Keratinocyte (primary cell): ENCODE measurements at regions not wholly inside any gene's neighbourhood (a gene's known extent, or its start where the extent isn't known, plus 50 kb on each side); places are given as distances from the start of the nearest gene placed in this dataset.

Experiments used
- DNase-seq: peaks from one replicate; pipeline ENCODE4 v3.0.0-alpha.2; 2011; ENCODE audit warnings: low read depth, missing footprints, low spot score
- FAIRE-seq: peaks from 2 replicates; lab custom pipeline; 2011; peaks lifted over from hg19 to GRCh38; lab: Jason Lieb, UNC
- H2AFZ ChIP-seq: 2 replicates; pipeline ENCODE4 v1.6.0; 2012; ENCODE audit warnings: low read length, control low read depth, inconsistent platforms; ENCODE audit not compliant: control insufficient read depth
- H3K27ac ChIP-seq: 2 replicates; pipeline ENCODE4 v1.5.1; 2011; ENCODE audit warnings: low read length; ENCODE audit not compliant: control insufficient read depth, insufficient read depth
- H3K27me3 ChIP-seq: 3 replicates; pipeline ENCODE4 v1.6.0; 2011; ENCODE audit warnings: low read length; ENCODE audit not compliant: control insufficient read depth, insufficient read depth; ENCODE audit errors: extremely low read depth
- H3K36me3 ChIP-seq, 2 experiments: 2 replicates in 1 of 2; 3 replicates in 1 of 2; pipeline ENCODE4 v1.5.1; 2011; ENCODE audit warnings: low read length in 2 of 2, mild to moderate bottlenecking in 1 of 2; ENCODE audit not compliant: control insufficient read depth in 2 of 2, insufficient read depth in 2 of 2; ENCODE audit errors: extremely low read depth in 1 of 2
- H3K4me1 ChIP-seq: 3 replicates; pipeline ENCODE4 v1.5.1; 2011; ENCODE audit warnings: low read length; ENCODE audit not compliant: control insufficient read depth, insufficient read depth; ENCODE audit errors: extremely low read depth
- H3K4me2 ChIP-seq: 3 replicates; pipeline ENCODE4 v1.6.0; 2011; ENCODE audit warnings: low read depth, low read length; ENCODE audit not compliant: control insufficient read depth, insufficient read depth; ENCODE audit errors: extremely low read depth
- H3K4me3 ChIP-seq, 3 experiments: fragments of 200-600 bp in 1 of 3; sonication (generic) in 1 of 3; 2 replicates in 2 of 3; 3 replicates in 1 of 3; pipeline ENCODE4 v1.5.1; 2011 to 2016; ENCODE audit warnings: low read length in 3 of 3, mild to moderate bottlenecking in 3 of 3, control low read depth in 2 of 3, inconsistent platforms in 1 of 3, low read depth in 1 of 3, mixed read lengths in 1 of 3, mixed run types in 1 of 3, moderate library complexity in 1 of 3; ENCODE audit not compliant: control insufficient read depth in 2 of 3, insufficient read depth in 2 of 3; ENCODE audit errors: extremely low read depth in 1 of 3
- H3K79me2 ChIP-seq: 2 replicates; pipeline ENCODE4 v1.6.0; 2012; ENCODE audit warnings: low read length; ENCODE audit not compliant: control insufficient read depth, insufficient read depth
- H3K9ac ChIP-seq: 3 replicates; pipeline ENCODE4 v1.6.0; 2011; ENCODE audit warnings: low read length; ENCODE audit not compliant: control insufficient read depth, insufficient read depth; ENCODE audit errors: extremely low read depth
- H3K9me1 ChIP-seq: 3 replicates; pipeline ENCODE4 v1.6.0; 2011; ENCODE audit warnings: low read length; ENCODE audit not compliant: control insufficient read depth, insufficient read depth; ENCODE audit errors: extremely low read depth
- H3K9me3 ChIP-seq: 2 replicates; pipeline ENCODE4 v1.5.1; 2012; ENCODE audit warnings: low read depth, low read length; ENCODE audit not compliant: control insufficient read depth
- H4K20me1 ChIP-seq: 3 replicates; pipeline ENCODE4 v1.6.0; 2011; ENCODE audit warnings: low read length; ENCODE audit not compliant: control insufficient read depth, insufficient read depth; ENCODE audit errors: extremely low read depth
- EZH2 ChIP-seq: IDR thresholded peaks from one replicate; pipeline ENCODE4 v1.6.1; 2012; ENCODE audit warnings: inconsistent platforms, mild to moderate bottlenecking, low read length, moderate library complexity
- dilution Hi-C: fragments of 300-500 bp; cut with MboI; formaldehyde crosslinking; loops from one replicate; pipeline ENCODE4 v1.7.0; 2020; ENCODE audit warnings: low sequenced_read_pairs; ENCODE audit not compliant: extremely low pct_ligation_motif_present
- TF ChIP-seq, protein P1 (sequence below), 3 experiments: IDR thresholded peaks in 1 of 3; conservative IDR thresholded peaks in 1 of 3; optimal IDR thresholded peaks in 1 of 3; 2 replicates in 2 of 3; 3 replicates in 1 of 3; pipeline versions ENCODE3 to v1.5.1; 2011; ENCODE audit warnings: low read length in 3 of 3, mild to moderate bottlenecking in 3 of 3, moderate library complexity in 2 of 3, control low read depth in 1 of 3, inconsistent platforms in 1 of 3; ENCODE audit not compliant: insufficient read depth in 2 of 3; ENCODE audit errors: extremely low read depth in 1 of 3

- no peak for FAIRE-seq
- H3K79me2 ChIP-seq, result no peaks in the 10 kb centered on the region
- no peaks in the 10 kb centered on the region for H3K4me1 ChIP-seq
- no peak overlapping the region for H3K9ac ChIP-seq
- DNase-seq, result no peak
- H3K9me1 ChIP-seq, result no peaks in the 10 kb centered on the region
- no peaks in the 10 kb centered on the region for H4K20me1 ChIP-seq
- TF ChIP-seq, protein P1, sequence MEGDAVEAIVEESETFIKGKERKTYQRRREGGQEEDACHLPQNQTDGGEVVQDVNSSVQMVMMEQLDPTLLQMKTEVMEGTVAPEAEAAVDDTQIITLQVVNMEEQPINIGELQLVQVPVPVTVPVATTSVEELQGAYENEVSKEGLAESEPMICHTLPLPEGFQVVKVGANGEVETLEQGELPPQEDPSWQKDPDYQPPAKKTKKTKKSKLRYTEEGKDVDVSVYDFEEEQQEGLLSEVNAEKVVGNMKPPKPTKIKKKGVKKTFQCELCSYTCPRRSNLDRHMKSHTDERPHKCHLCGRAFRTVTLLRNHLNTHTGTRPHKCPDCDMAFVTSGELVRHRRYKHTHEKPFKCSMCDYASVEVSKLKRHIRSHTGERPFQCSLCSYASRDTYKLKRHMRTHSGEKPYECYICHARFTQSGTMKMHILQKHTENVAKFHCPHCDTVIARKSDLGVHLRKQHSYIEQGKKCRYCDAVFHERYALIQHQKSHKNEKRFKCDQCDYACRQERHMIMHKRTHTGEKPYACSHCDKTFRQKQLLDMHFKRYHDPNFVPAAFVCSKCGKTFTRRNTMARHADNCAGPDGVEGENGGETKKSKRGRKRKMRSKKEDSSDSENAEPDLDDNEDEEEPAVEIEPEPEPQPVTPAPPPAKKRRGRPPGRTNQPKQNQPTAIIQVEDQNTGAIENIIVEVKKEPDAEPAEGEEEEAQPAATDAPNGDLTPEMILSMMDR (optimal IDR thresholded peaks at IDR 0.05 in 1 of 3, IDR thresholded peaks at IDR 0.05 in 1 of 3, conservative IDR thresholded peaks at IDR 0.05 in 1 of 3; ENCODE audit: extremely low read depth in 1 of 3, insufficient read depth in 2 of 3, low read length in 3 of 3), result no peak
- TF ChIP-seq EZH2, result no peak
- H3K27me3 ChIP-seq, result no peaks in the 10 kb centered on the region
- dilution Hi-C loops, result no loop called here
- H3K9me3 ChIP-seq, result no peaks in the 10 kb centered on the region
- H3K4me3 ChIP-seq, result no peak overlapping the region
- H2AFZ ChIP-seq, result no peak overlapping the region
- no peak overlapping the region for H3K27ac ChIP-seq
- no peaks in the 10 kb centered on the region for H3K36me3 ChIP-seq
- H3K4me2 ChIP-seq, result no peak overlapping the region
These were observed 190.4 kb upstream of the IER5L start for GRCh38 chr9:129368444-129368978.

GRCh38 chr9:129367287-129367686 is 189.2 kb upstream of the IER5L start:
- Histone ChIP-seq H3K4me1 (peaks cover 4% of the 10 kb centered on the region), H3K79me2 (no peaks in the 10 kb centered on the region), H3K9me1 (no peaks in the 10 kb centered on the region), H3K36me3 (no peaks in the 10 kb centered on the region), H3K27me3 (no peaks in the 10 kb centered on the region), H3K4me3 (no peak overlapping the region), H4K20me1 (no peaks in the 10 kb centered on the region), H3K27ac (no peak overlapping the region), H3K4me2 (no peak overlapping the region), H2AFZ (no peak overlapping the region), H3K9ac (no peak overlapping the region), H3K9me3 (no peaks in the 10 kb centered on the region)
- no peak for FAIRE-seq
- TF ChIP-seq, protein P1 (optimal IDR thresholded peaks at IDR 0.05 in 1 of 3, IDR thresholded peaks at IDR 0.05 in 1 of 3, conservative IDR thresholded peaks at IDR 0.05 in 1 of 3; ENCODE audit: extremely low read depth in 1 of 3, insufficient read depth in 2 of 3, low read length in 3 of 3), result no peak
- TF ChIP-seq EZH2, result no peak
- DNase-seq, result no peak
- dilution Hi-C loops, result no loop called here
